A673 (cell line): ENCODE measurements at regions not wholly inside any gene's neighbourhood (a gene's known extent, or its start where the extent isn't known, plus 50 kb on each side); places are given as distances from the start of the nearest gene placed in this dataset.

Experiments used
- BruUV-seq: library from RNA; stranded (reverse); fragments of 400-500 nt; replicated peaks from 2 replicates; lab custom pipeline; 2021; lab: Mats Ljungman, UMichigan
- CTCF ChIA-PET: fragments of 300-600 bp; sonication (Branson Sonifier 250); formaldehyde crosslinking; loops from one replicate; lab custom pipeline; 2022; ENCODE audit warnings: antibody characterized with exemption; lab: Charles Lee
- POLR2A ChIA-PET: fragments of 300-600 bp; sonication (Branson Sonifier 250); formaldehyde crosslinking; loops from one replicate; lab custom pipeline; 2022; ENCODE audit warnings: antibody characterized with exemption; ENCODE audit not compliant: low non-redundant PET; lab: Charles Lee
- DNase-seq: peaks from one replicate; pipeline ENCODE4 v3.0.0-alpha.2; 2015; ENCODE audit warnings: low spot score
- H3K27ac ChIP-seq: fragments of 200-600 bp; sonication (generic); 2 replicates; pipeline ENCODE4 v1.5.1; 2016; ENCODE audit warnings: mixed run types, low read depth, mild to moderate bottlenecking, mixed read lengths, antibody characterized with exemption, low read length; ENCODE audit not compliant: poor library complexity, severe bottlenecking
- H3K27me3 ChIP-seq: fragments of 200-600 bp; sonication (generic); replicated peaks from 2 replicates; pipeline ENCODE4 v1.6.1; 2017; ENCODE audit warnings: mixed run types, low read depth, mild to moderate bottlenecking, mixed read lengths, antibody characterized with exemption, low read length; ENCODE audit not compliant: insufficient read depth, poor library complexity
- H3K36me3 ChIP-seq: fragments of 200-600 bp; sonication (generic); 2 replicates; pipeline ENCODE4 v1.6.1; 2016; ENCODE audit warnings: mixed run types, mild to moderate bottlenecking, mixed read lengths, antibody characterized with exemption, low read length; ENCODE audit not compliant: insufficient read depth, poor library complexity, severe bottlenecking
- H3K4me1 ChIP-seq: fragments of 200-600 bp; sonication (generic); 2 replicates; pipeline ENCODE4 v1.6.1; 2017; ENCODE audit warnings: mixed run types, mild to moderate bottlenecking, mixed read lengths, antibody characterized with exemption, low read length; ENCODE audit not compliant: insufficient read depth, poor library complexity, severe bottlenecking
- H3K4me3 ChIP-seq: fragments of 200-600 bp; sonication (generic); 2 replicates; pipeline ENCODE4 v1.5.1; 2016; ENCODE audit warnings: low read depth, mixed run types, mild to moderate bottlenecking, mixed read lengths, low read length; ENCODE audit not compliant: poor library complexity, severe bottlenecking
- H3K9me3 ChIP-seq: fragments of 200-600 bp; sonication (generic); 2 replicates; pipeline ENCODE4 v1.6.1; 2016; ENCODE audit warnings: mixed run types, low read depth, mild to moderate bottlenecking, mixed read lengths, antibody characterized with exemption, low read length; ENCODE audit not compliant: poor library complexity, severe bottlenecking
- EZH2 ChIP-seq: fragments of 200-600 bp; sonication (generic); IDR thresholded peaks from 2 replicates; pipeline ENCODE4 v1.6.1; 2017; ENCODE audit warnings: borderline replicate concordance, low read depth, mild to moderate bottlenecking, mixed read lengths, antibody characterized with exemption, low read length; ENCODE audit not compliant: poor library complexity, severe bottlenecking
- intact Hi-C: fragments of 100-400 bp; cut with micrococcal nuclease; formaldehyde crosslinking; loops from one replicate; pipeline ENCODE4 v1.10.0; 2022; ENCODE audit not compliant: unreplicated experiment
- TF ChIP-seq, protein P1 (sequence below): fragments of 300-800, 200-600 bp; sonication (generic); conservative IDR thresholded peaks from 2 replicates; pipeline ENCODE4 v1.5.1; 2017; ENCODE audit warnings: low read depth, mild to moderate bottlenecking, antibody characterized with exemption, low read length, moderate library complexity, mixed read lengths

DNA sequence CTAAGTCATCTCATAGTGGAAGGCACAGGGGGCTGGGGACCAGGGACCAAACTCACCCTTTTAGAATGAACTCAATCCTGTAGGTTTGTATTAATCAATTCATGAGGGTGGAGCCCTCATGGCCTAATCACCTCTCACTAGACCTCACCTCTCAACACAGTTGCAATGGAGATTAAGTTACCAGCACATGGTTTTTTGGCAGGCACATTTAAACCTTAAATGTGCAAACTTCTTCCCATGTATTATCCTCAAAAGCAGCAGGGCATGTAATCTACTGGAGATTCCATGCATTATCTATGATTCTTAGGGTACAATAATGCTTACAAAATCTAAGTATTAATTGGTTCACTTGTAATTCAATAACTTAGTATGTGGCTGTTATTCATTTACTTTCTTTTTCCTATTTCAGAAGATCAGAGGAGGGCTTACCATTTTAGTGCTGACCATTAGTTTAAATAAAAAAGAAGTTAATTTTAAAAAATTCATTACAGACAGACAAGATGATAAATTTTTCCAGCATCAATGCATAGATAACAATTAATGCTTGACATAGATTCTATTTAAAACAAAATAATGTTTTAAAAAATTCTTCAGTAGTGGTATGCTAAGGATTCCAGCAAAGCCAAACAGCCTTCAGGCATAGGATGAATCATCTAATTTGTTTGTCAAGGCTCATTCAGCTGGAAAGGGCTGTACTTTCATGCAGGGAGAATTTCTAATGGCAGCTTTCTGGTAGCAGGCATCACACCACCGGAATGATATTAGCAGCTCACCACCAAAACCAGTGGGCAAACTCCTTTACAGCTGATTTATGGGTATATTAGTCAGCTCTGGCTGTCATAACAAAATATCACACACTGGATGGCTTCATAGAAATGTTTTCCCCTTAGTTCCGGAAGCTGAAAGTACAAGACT lies 124.6 kb upstream of the ZNF648 start:
- H3K27ac ChIP-seq = no peak overlapping the region
- no peak for TF ChIP-seq EZH2
- TF ChIP-seq, protein P1, sequence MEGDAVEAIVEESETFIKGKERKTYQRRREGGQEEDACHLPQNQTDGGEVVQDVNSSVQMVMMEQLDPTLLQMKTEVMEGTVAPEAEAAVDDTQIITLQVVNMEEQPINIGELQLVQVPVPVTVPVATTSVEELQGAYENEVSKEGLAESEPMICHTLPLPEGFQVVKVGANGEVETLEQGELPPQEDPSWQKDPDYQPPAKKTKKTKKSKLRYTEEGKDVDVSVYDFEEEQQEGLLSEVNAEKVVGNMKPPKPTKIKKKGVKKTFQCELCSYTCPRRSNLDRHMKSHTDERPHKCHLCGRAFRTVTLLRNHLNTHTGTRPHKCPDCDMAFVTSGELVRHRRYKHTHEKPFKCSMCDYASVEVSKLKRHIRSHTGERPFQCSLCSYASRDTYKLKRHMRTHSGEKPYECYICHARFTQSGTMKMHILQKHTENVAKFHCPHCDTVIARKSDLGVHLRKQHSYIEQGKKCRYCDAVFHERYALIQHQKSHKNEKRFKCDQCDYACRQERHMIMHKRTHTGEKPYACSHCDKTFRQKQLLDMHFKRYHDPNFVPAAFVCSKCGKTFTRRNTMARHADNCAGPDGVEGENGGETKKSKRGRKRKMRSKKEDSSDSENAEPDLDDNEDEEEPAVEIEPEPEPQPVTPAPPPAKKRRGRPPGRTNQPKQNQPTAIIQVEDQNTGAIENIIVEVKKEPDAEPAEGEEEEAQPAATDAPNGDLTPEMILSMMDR = no peak

DNA sequence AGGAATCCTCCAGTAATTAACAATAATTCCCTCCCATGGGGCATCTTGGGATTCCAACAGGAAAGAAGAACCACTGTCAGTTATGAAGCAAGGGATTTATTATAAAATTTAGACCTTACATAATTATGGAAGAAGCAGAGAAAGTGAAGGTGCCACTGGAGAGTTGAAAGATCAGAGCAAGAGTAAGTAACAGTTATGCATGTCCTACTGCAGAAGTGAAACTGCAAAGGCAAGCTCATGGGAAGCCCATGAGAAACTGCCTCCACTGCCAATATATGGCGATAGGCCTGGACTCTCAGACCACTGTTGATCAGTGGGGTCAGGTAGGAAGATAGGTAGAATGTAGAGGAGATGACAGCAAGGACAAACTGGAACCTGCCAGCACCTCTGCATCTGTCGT lies 123.6 kb upstream of the ZNF648 start:
- H3K4me3 ChIP-seq = no peak overlapping the region
- intact Hi-C loops = no loop called here
- no peaks in the 10 kb centered on the region for H3K9me3 ChIP-seq
- no TSS peak for BruUV-seq
- POLR2A ChIA-PET = no interaction called here
- CTCF ChIA-PET = no interaction called here
- no peaks in the 10 kb centered on the region for H3K4me1 ChIP-seq
- TF ChIP-seq, protein P1 = no peak
- no peak for TF ChIP-seq EZH2
- H3K36me3 ChIP-seq = no peaks in the 10 kb centered on the region
- no peak for DNase-seq
- H3K27me3 ChIP-seq = peaks cover 5% of the 10 kb centered on the region
- no peak overlapping the region for H3K27ac ChIP-seq

More for the DNA sequence above, 124.6 kb upstream of the ZNF648 start:
- CTCF ChIA-PET = no interaction called here
- intact Hi-C loops = no loop called here
- Histone ChIP-seq H3K4me3 (no peak overlapping the region), H3K9me3 (no peaks in the 10 kb centered on the region), H3K36me3 (no peaks in the 10 kb centered on the region), H3K4me1 (no peaks in the 10 kb centered on the region), H3K27me3 (no peaks in the 10 kb centered on the region)
- BruUV-seq = no TSS peak
- POLR2A ChIA-PET = no interaction called here
- DNase-seq = peak; percentile 57

DNA sequence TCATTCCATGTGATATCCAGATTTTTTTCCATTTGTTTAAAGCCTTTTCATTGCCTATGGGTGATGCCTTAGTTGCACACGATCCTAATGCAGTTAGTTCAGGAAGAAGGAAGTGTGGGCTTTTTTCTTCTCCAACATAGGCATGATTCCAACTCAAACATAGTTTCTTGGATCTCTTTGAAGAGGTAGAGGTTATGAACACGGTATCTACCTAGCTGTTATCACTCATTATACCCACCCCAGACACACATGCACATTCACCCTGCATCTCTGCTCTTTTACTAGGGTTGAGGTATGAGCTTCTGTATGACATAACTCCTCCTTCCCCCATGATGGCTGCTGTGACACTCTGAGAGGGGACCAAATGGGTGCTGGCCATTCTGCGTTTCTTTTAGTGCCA lies 122.1 kb upstream of the ZNF648 start:
- TF ChIP-seq, protein P1 = no peak
- no peak for TF ChIP-seq EZH2
- Histone ChIP-seq H3K9me3 (no peaks in the 10 kb centered on the region), H3K27me3 (peaks cover 6% of the 10 kb centered on the region), H3K27ac (no peak overlapping the region), H3K4me1 (no peaks in the 10 kb centered on the region), H3K36me3 (no peaks in the 10 kb centered on the region), H3K4me3 (no peak overlapping the region)
- intact Hi-C loops = no loop called here
- CTCF ChIA-PET = no interaction called here
- BruUV-seq = no TSS peak
- no peak for DNase-seq
- POLR2A ChIA-PET = no interaction called here
